ENCODE measurements at regions not wholly inside any gene's neighbourhood (a gene's known extent, or its start where the extent isn't known, plus 50 kb on each side); places are given as distances from the start of the nearest gene placed in this dataset.
"Not testable (repeated sequence)": the region's sequence is repeated elsewhere in the genome, so short reads cannot be mapped to it uniquely, and the experiment has no call there.

- DNase-seq = no peak
- no peak overlapping the region for H3K27ac Mint-ChIP-seq
- H3K9me3 Mint-ChIP-seq = no peaks in the 10 kb centered on the region
- H3K27me3 Mint-ChIP-seq = no peaks in the 10 kb centered on the region
- CTCF ChIA-PET = no interaction called here
- POLR2A ChIA-PET = no interaction called here
- H3K4me1 Mint-ChIP-seq = no peaks in the 10 kb centered on the region
- H3K36me3 Mint-ChIP-seq (ENCODE audit: low read depth) = no peaks in the 10 kb centered on the region
- H3K4me3 Mint-ChIP-seq = no peak overlapping the region
These were observed 156.0 kb downstream of the EDEM1 start for GRCh38 chr3:5343459-5343858.

DNA sequence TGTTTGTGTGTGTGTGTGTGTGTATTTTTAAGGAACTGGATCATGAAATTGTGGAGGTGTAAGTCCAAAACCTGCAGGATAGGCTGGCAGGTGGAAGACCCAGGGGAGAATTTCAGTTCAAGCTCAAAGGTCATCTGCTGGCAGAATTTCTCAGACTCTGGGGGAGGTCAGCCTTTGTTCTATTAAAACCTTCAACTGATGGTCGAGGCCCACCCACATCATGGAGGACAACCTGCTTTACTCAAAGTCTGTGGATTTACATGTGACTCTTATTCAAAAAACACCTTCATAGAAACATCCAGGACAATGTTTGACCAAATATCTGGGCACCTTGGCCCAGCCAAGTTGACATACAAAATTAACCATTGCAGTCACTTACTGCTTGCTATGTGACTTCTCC is 157.2 kb downstream of the EDEM1 start:
- H3K4me1 Mint-ChIP-seq = no peaks in the 10 kb centered on the region
- ChIA-PET POLR2A (no interaction called here), CTCF (no interaction called here)
- H3K9me3 Mint-ChIP-seq = no peaks in the 10 kb centered on the region
- H3K27me3 Mint-ChIP-seq = peaks cover 3% of the 10 kb centered on the region
- no peak for DNase-seq
- H3K36me3 Mint-ChIP-seq (ENCODE audit: low read depth) = no peaks in the 10 kb centered on the region
- H3K27ac Mint-ChIP-seq = no peak overlapping the region
- no peak overlapping the region for H3K4me3 Mint-ChIP-seq

DNA sequence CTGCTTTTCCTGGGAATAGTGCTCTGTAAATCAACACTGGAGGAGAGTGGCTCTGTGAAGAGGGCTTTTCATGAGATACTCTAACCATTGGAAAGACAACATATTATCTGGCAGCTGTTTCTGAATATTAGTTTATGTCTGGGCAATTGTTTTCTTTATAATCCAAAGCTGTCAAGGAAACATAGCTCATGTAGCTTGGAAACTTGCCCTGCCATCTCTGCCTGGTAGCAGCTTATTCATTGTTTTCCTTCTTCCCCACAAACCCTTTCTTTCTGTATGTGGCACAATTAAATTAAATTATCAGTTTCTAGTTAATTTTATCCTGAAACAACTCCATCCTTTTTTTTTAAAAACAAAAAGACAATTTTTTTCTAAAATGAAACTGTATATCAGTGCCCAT is 160.0 kb downstream of the EDEM1 start:
- H3K4me3 Mint-ChIP-seq = no peak overlapping the region
- no peak overlapping the region for H3K27ac Mint-ChIP-seq
- ChIA-PET POLR2A (interaction anchor here (0.7 kb wide), 1 partner anchor 103 kb away, joined by 7 read pairs; no protein-coding TSS in a partner anchor), CTCF (interaction anchor here (1.5 kb wide), 1 partner anchor 14 kb away, joined by 5 read pairs; no protein-coding TSS in a partner anchor)
- H3K9me3 Mint-ChIP-seq = no peaks in the 10 kb centered on the region
- no peaks in the 10 kb centered on the region for H3K36me3 Mint-ChIP-seq (ENCODE audit: low read depth)
- no peaks in the 10 kb centered on the region for H3K4me1 Mint-ChIP-seq
- peaks cover 4% of the 10 kb centered on the region for H3K27me3 Mint-ChIP-seq
- DNase-seq = no peak

GRCh38 chr3:5348229-5348902 is 160.9 kb downstream of the EDEM1 start:
- no peak for DNase-seq
- H3K27ac Mint-ChIP-seq = no peak overlapping the region
- POLR2A ChIA-PET = no interaction called here
- no peaks in the 10 kb centered on the region for H3K36me3 Mint-ChIP-seq (ENCODE audit: low read depth)
- H3K4me3 Mint-ChIP-seq = no peak overlapping the region
- H3K27me3 Mint-ChIP-seq = peaks cover 4% of the 10 kb centered on the region
- CTCF ChIA-PET = interaction anchor here (0.6 to 1.5 kb wide), 2 partner anchors 13 to 25 kb away, joined by 5 read pairs; no protein-coding TSS in a partner anchor
- H3K9me3 Mint-ChIP-seq = no peaks in the 10 kb centered on the region
- no peaks in the 10 kb centered on the region for H3K4me1 Mint-ChIP-seq

DNA sequence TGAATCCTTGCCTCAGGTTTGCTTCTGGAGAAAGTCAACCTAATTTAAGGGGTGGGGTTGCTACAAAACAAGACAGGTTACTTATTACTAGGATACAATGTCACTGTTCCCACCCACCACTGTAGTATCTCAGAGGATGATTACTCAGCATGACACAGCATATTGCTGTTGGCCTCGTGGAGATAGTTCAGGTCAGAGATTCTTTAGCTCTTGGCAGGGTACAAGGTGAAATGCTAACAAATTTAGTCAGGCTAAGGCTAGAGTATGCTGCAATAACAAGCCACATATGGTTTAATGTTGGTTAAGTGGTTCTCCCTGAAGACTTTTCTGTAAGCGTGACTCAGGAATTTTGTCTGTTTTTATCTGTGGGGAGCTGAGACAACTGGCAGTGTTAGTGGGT is 161.8 kb downstream of the EDEM1 start:
- Mint-ChIP-seq H3K4me3 (no peak overlapping the region), H3K27me3 (peaks cover 4% of the 10 kb centered on the region), H3K36me3 (ENCODE audit: low read depth) (no peaks in the 10 kb centered on the region), H3K4me1 (no peaks in the 10 kb centered on the region), H3K27ac (no peak overlapping the region), H3K9me3 (no peaks in the 10 kb centered on the region)
- ChIA-PET CTCF (interaction anchor here (1.2 kb wide), 1 partner anchor 17 kb away, joined by 3 read pairs; no protein-coding TSS in a partner anchor), POLR2A (no interaction called here)
- no peak for DNase-seq

- H3K27me3 Mint-ChIP-seq = no peaks in the 10 kb centered on the region
- ChIA-PET POLR2A (no interaction called here), CTCF (no interaction called here)
- no peak overlapping the region for H3K27ac Mint-ChIP-seq
- no peak for DNase-seq
- H3K9me3 Mint-ChIP-seq = peaks cover 8% of the 10 kb centered on the region
- H3K4me1 Mint-ChIP-seq = no peaks in the 10 kb centered on the region
- no peaks in the 10 kb centered on the region for H3K36me3 Mint-ChIP-seq (ENCODE audit: low read depth)
- no peak overlapping the region for H3K4me3 Mint-ChIP-seq
These were observed 169.6 kb downstream of the EDEM1 start for GRCh38 chr3:5357089-5357488.

GRCh38 chr3:5358911-5359310 is 171.4 kb downstream of the EDEM1 start:
- H3K36me3 Mint-ChIP-seq (ENCODE audit: low read depth) = no peaks in the 10 kb centered on the region
- ChIA-PET CTCF (no interaction called here), POLR2A (no interaction called here)
- no peak overlapping the region for H3K27ac Mint-ChIP-seq
- DNase-seq = no peak
- H3K4me1 Mint-ChIP-seq = no peaks in the 10 kb centered on the region
- peaks cover 8% of the 10 kb centered on the region for H3K9me3 Mint-ChIP-seq
- no peaks in the 10 kb centered on the region for H3K27me3 Mint-ChIP-seq
- H3K4me3 Mint-ChIP-seq = no peak overlapping the region

DNA sequence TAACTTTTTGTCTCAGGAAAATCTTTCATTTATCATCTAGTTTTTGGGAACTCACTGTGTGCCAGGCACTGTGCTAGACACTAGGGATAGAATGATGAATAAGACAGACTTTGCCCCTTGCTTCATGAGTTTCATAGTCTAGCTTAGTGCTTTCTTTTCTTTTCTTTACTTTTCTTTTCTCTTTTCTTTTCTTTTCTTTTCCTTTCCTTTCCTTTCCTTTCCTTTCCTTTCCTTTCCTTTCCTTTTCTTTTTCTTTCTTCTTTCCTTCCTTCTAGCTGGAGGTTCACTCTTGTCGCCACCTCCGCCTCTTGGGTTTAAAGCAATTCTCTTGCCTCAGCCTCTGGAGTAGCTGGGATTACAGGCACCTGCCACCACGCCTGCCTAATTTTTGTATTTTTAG is 172.9 kb downstream of the EDEM1 start:
- no peaks in the 10 kb centered on the region for H3K27me3 Mint-ChIP-seq
- H3K4me3 Mint-ChIP-seq = no peak overlapping the region
- no peaks in the 10 kb centered on the region for H3K4me1 Mint-ChIP-seq
- no peak overlapping the region for H3K27ac Mint-ChIP-seq
- ChIA-PET POLR2A (no interaction called here), CTCF (interaction anchor here (0.6 kb wide), 1 partner anchor 152 kb away, joined by 3 read pairs; no protein-coding TSS in a partner anchor)
- no peak for DNase-seq
- no peaks in the 10 kb centered on the region for H3K36me3 Mint-ChIP-seq (ENCODE audit: low read depth)
- H3K9me3 Mint-ChIP-seq = peaks cover 8% of the 10 kb centered on the region

DNA sequence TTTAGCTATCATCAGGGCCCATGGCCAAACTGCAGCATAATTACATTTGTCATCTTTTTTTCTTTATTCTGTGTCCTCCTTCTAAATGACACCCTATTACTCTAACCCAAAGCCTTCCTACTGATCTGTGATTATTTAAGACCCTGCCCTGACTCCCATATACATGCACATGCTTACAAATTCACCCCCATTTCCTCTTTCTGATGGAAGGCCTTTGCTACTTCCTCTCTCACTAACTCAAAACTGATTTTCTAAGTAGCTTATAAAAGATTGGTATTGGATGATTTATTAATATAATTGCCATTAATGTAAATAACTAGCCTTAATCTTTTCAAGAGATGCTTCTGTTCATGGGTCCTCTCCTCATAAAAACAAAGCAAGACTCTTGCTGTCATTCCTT is 179.2 kb downstream of the EDEM1 start:
- no peaks in the 10 kb centered on the region for H3K36me3 Mint-ChIP-seq (ENCODE audit: low read depth)
- no peak overlapping the region for H3K27ac Mint-ChIP-seq
- no peaks in the 10 kb centered on the region for H3K4me1 Mint-ChIP-seq
- POLR2A ChIA-PET = no interaction called here
- DNase-seq = no peak
- H3K27me3 Mint-ChIP-seq = no peaks in the 10 kb centered on the region
- no peaks in the 10 kb centered on the region for H3K9me3 Mint-ChIP-seq
- no peak overlapping the region for H3K4me3 Mint-ChIP-seq
- CTCF ChIA-PET = no interaction called here

DNA sequence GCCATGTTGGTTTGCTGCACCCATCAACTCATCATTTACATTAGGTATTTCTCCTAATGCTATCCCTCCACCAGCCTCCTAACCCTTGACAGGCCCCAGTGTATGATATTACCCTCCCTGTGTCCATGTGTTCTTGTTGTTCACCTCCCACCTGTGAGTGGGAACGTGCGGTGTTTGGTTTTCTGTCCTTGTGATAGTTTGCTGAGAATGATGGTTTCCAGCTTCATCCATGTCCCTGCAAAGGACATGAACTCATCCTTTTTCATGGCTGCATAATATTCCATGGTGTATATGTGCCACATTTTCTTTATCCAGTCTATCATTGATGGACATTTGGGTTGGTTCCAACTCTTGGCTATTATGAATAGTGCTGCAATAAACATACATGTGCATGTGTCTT is 184.0 kb downstream of the EDEM1 start:
- H3K4me1 Mint-ChIP-seq; DNase-seq; H3K27ac Mint-ChIP-seq; H3K36me3 Mint-ChIP-seq (ENCODE audit: low read depth); H3K4me3 Mint-ChIP-seq; H3K27me3 Mint-ChIP-seq; POLR2A ChIA-PET; H3K9me3 Mint-ChIP-seq: not testable (repeated sequence)
- CTCF ChIA-PET = interaction anchor here (0.7 kb wide), 1 partner anchor 1147 kb away, joined by 5 read pairs; no protein-coding TSS in a partner anchor

- Mint-ChIP-seq H3K27ac (no peak overlapping the region), H3K4me3 (no peak overlapping the region), H3K4me1 (no peaks in the 10 kb centered on the region), H3K36me3 (ENCODE audit: low read depth) (no peaks in the 10 kb centered on the region), H3K27me3 (no peaks in the 10 kb centered on the region), H3K9me3 (peaks cover 4% of the 10 kb centered on the region)
- no peak for DNase-seq
- CTCF ChIA-PET = no interaction called here
- POLR2A ChIA-PET = no interaction called here
These were observed 189.3 kb downstream of the EDEM1 start for GRCh38 chr3:5376761-5377160.

GRCh38 chr3:5379266-5379665 is 191.8 kb downstream of the EDEM1 start:
- H3K4me3 Mint-ChIP-seq; H3K27ac Mint-ChIP-seq; DNase-seq; H3K9me3 Mint-ChIP-seq; H3K4me1 Mint-ChIP-seq; CTCF ChIA-PET; H3K27me3 Mint-ChIP-seq; H3K36me3 Mint-ChIP-seq (ENCODE audit: low read depth); POLR2A ChIA-PET: not testable (repeated sequence)

- H3K27me3 Mint-ChIP-seq; H3K4me3 Mint-ChIP-seq; H3K27ac Mint-ChIP-seq; H3K9me3 Mint-ChIP-seq; POLR2A ChIA-PET; CTCF ChIA-PET; H3K36me3 Mint-ChIP-seq (ENCODE audit: low read depth); H3K4me1 Mint-ChIP-seq; DNase-seq: not testable (repeated sequence)
These were observed 196.2 kb downstream of the EDEM1 start for GRCh38 chr3:5383486-5384263.
